Stimulated activated CD8-positive, alpha-beta memory T cell treated with anti-CD3 and anti-CD28 coated beads, Interleukin-15, amount 100 ng/mL, for 1 hour (primary cell): ENCODE measurements at regions not wholly inside any gene's neighbourhood (a gene's known extent, or its start where the extent isn't known, plus 50 kb on each side); places are given as distances from the start of the nearest gene placed in this dataset.
A peak's percentile ranks its signal among the peaks of the same experiment; 100 is the strongest.
"Not testable (repeated sequence)": the region's sequence is repeated elsewhere in the genome, so short reads cannot be mapped to it uniquely, and the experiment has no call there.

Experiments used
- DNase-seq: peaks from one replicate; pipeline ENCODE4 v3.0.0-alpha.2; 2020; ENCODE audit warnings: low read depth

- DNase-seq: no peak
Observed at GRCh38 chr12:89062996-89063395, 289.3 kb downstream of the DUSP6 start.

- no peak for DNase-seq
Observed at GRCh38 chr12:89059721-89060541, 292.4 kb downstream of the DUSP6 start.

- DNase-seq: no peak
Observed at GRCh38 chr12:89059056-89059455, 293.2 kb downstream of the DUSP6 start.

- no peak for DNase-seq
Observed at GRCh38 chr12:89058402-89058801, 293.9 kb downstream of the DUSP6 start.

- not testable (repeated sequence) for DNase-seq
Observed at GRCh38 chr12:89053817-89054216, 298.5 kb downstream of the DUSP6 start.

- no peak for DNase-seq
Observed at GRCh38 chr12:89051065-89051677, 301.1 kb downstream of the DUSP6 start.

- DNase-seq: no peak
Observed at GRCh38 chr12:89047856-89048418, 304.4 kb downstream of the DUSP6 start.

- DNase-seq: no peak
Observed at GRCh38 chr12:89041078-89041477, 311.2 kb downstream of the DUSP6 start.

GRCh38 chr12:89040146-89040964 is 311.9 kb downstream of the DUSP6 start:
- peak; percentile 23 for DNase-seq

- DNase-seq: no peak
Observed at GRCh38 chr12:89038831-89039512, 313.3 kb downstream of the DUSP6 start.

GRCh38 chr12:89033062-89033461 is 319.2 kb downstream of the DUSP6 start:
- no peak for DNase-seq

GRCh38 chr12:89029961-89030360 is 322.3 kb downstream of the DUSP6 start:
- no peak for DNase-seq

- DNase-seq: no peak
Observed at GRCh38 chr12:89024580-89024979, 327.7 kb downstream of the DUSP6 start.

- DNase-seq: no peak
Observed at GRCh38 chr12:89023936-89024335, 328.4 kb downstream of the DUSP6 start.

GRCh38 chr12:89020689-89021088 is 331.6 kb downstream of the DUSP6 start:
- DNase-seq: no peak

GRCh38 chr12:89020121-89020480 is 332.2 kb downstream of the DUSP6 start:
- no peak for DNase-seq

GRCh38 chr12:89019439-89020120 is 332.7 kb downstream of the DUSP6 start:
- DNase-seq: peak; percentile 56

GRCh38 chr12:89016970-89017778 is 335.1 kb downstream of the DUSP6 start:
- DNase-seq: no peak

- no peak for DNase-seq
Observed at GRCh38 chr12:89015419-89015818, 336.9 kb downstream of the DUSP6 start.

- DNase-seq: no peak
Observed at GRCh38 chr12:88998421-88998820, 353.9 kb downstream of the DUSP6 start.
